ENCODE measurements at regions not wholly inside any gene's neighbourhood (a gene's known extent, or its start where the extent isn't known, plus 50 kb on each side); places are given as distances from the start of the nearest gene placed in this dataset.

- TF ChIP-seq CTCF (IDR thresholded peaks at IDR 0.05), result no peak
- TF ChIP-seq POLR2A (IDR thresholded peaks at IDR 0.05), result no peak
Measured at GRCh38 chrX:13162772-13163410, 118.5 kb upstream of the FAM9C start.
